ENCODE measurements at regions not wholly inside any gene's neighbourhood (a gene's known extent, or its start where the extent isn't known, plus 50 kb on each side); places are given as distances from the start of the nearest gene placed in this dataset.

- no peak for TF ChIP-seq POLR2AphosphoS5 (IDR thresholded peaks at IDR 0.05)
- TF ChIP-seq POLR2A (IDR thresholded peaks at IDR 0.05): no peak
- TF ChIP-seq CTCF (IDR thresholded peaks at IDR 0.05): no peak
- TF ChIP-seq EP300 (IDR thresholded peaks at IDR 0.05): no peak
- intact Hi-C loops (cut with DNase I; ENCODE audit: low total_unique reads): loop anchor here (5.0 kb wide), 1 partner anchor 51 kb away; no protein-coding TSS in a partner anchor
- H3K27me3 ChIP-seq: peaks cover 0 to 14% (median 0%) of the 10 kb centered on the region in 3 donors
- H3K9me3 ChIP-seq: peaks cover 0 to 14% (median 2%) of the 10 kb centered on the region in 4 donors
- no peaks in the 10 kb centered on the region for H3K4me1 ChIP-seq
- DNase-seq: no peak
- H3K36me3 ChIP-seq: no peaks in the 10 kb centered on the region
- WGBS, 5 donors: 80 to 95% (median 94%) methylated on average over 2 to 4 of the region's 4 CpGs
- no peak overlapping the region for H3K4me3 ChIP-seq
- no peak overlapping the region for H3K27ac ChIP-seq
These were observed 157.5 kb downstream of the CHST1 start for GRCh38 chr11:45507916-45508315.

GRCh38 chr11:45503311-45503710 lies 162.1 kb downstream of the CHST1 start:
- intact Hi-C loops (cut with DNase I; ENCODE audit: low total_unique reads): no loop called here
- Histone ChIP-seq H3K27me3 (peaks cover 0 to 19% (median 0%) of the 10 kb centered on the region in 3 donors), H3K36me3 (no peaks in the 10 kb centered on the region), H3K9me3 (peaks cover 0 to 25% (median 5%) of the 10 kb centered on the region in 4 donors), H3K4me1 (no peaks in the 10 kb centered on the region), H3K4me3 (no peak overlapping the region), H3K27ac (no peak overlapping the region)
- 78 to 88% (median 81%) methylated on average over 4 of the region's 4 CpGs for WGBS, 5 donors
- DNase-seq: no peak
- TF ChIP-seq POLR2A (IDR thresholded peaks at IDR 0.05) (no peak), EP300 (IDR thresholded peaks at IDR 0.05) (no peak), POLR2AphosphoS5 (IDR thresholded peaks at IDR 0.05) (no peak)

- H3K4me3 ChIP-seq: no peak overlapping the region
- H3K36me3 ChIP-seq: no peaks in the 10 kb centered on the region
- no peaks in the 10 kb centered on the region for H3K4me1 ChIP-seq
- intact Hi-C loops (cut with DNase I; ENCODE audit: low total_unique reads): no loop called here
- peaks cover 0 to 11% (median 0%) of the 10 kb centered on the region in 3 donors for H3K27me3 ChIP-seq
- 74 to 84% (median 79%) methylated on average over 4 to 5 of the region's 5 CpGs for WGBS, 5 donors
- TF ChIP-seq CTCF (IDR thresholded peaks at IDR 0.05) (no peak), POLR2AphosphoS5 (IDR thresholded peaks at IDR 0.05) (no peak), POLR2A (IDR thresholded peaks at IDR 0.05) (no peak), EP300 (IDR thresholded peaks at IDR 0.05) (no peak)
- no peak for DNase-seq
- H3K27ac ChIP-seq: no peak overlapping the region
- peaks cover 0 to 34% (median 5%) of the 10 kb centered on the region in 4 donors for H3K9me3 ChIP-seq
These were observed 163.2 kb downstream of the CHST1 start for GRCh38 chr11:45502226-45502545.

- H3K27me3 ChIP-seq: peaks cover 0 to 11% (median 0%) of the 10 kb centered on the region in 3 donors
- no peak overlapping the region for H3K27ac ChIP-seq
- TF ChIP-seq POLR2A (IDR thresholded peaks at IDR 0.05) (no peak), CTCF (IDR thresholded peaks at IDR 0.05) (no peak), POLR2AphosphoS5 (IDR thresholded peaks at IDR 0.05) (no peak), EP300 (IDR thresholded peaks at IDR 0.05) (no peak)
- peak in 1 of 2 donors; percentile 67 for DNase-seq
- intact Hi-C loops (cut with DNase I; ENCODE audit: low total_unique reads): no loop called here
- H3K9me3 ChIP-seq: peaks cover 0 to 34% (median 5%) of the 10 kb centered on the region in 4 donors
- H3K4me3 ChIP-seq: no peak overlapping the region
- H3K36me3 ChIP-seq: no peaks in the 10 kb centered on the region
- 55 to 71% (median 62%) methylated on average over 9 of the region's 9 CpGs for WGBS, 5 donors
- no peaks in the 10 kb centered on the region for H3K4me1 ChIP-seq
These were observed 163.8 kb downstream of the CHST1 start for GRCh38 chr11:45501392-45502225.

GRCh38 chr11:45500451-45500850 lies 165.0 kb downstream of the CHST1 start:
- 34 to 57% (median 41%) methylated on average over 6 of the region's 6 CpGs for WGBS, 5 donors
- H3K4me3 ChIP-seq: no peak overlapping the region
- TF ChIP-seq POLR2A (IDR thresholded peaks at IDR 0.05) (no peak), CTCF (IDR thresholded peaks at IDR 0.05) (no peak), EP300 (IDR thresholded peaks at IDR 0.05) (no peak), POLR2AphosphoS5 (IDR thresholded peaks at IDR 0.05) (no peak)
- intact Hi-C loops (cut with DNase I; ENCODE audit: low total_unique reads): no loop called here
- H3K4me1 ChIP-seq: no peaks in the 10 kb centered on the region
- H3K9me3 ChIP-seq: peaks cover 0 to 34% (median 5%) of the 10 kb centered on the region in 4 donors
- peaks cover 0 to 11% (median 0%) of the 10 kb centered on the region in 3 donors for H3K27me3 ChIP-seq
- DNase-seq: peak in 1 of 2 donors; percentile 58
- H3K36me3 ChIP-seq: no peaks in the 10 kb centered on the region
- no peak overlapping the region for H3K27ac ChIP-seq

Data from stomach (tissue), 8 donors.